ENCODE measurements at regions not wholly inside any gene's neighbourhood (a gene's known extent, or its start where the extent isn't known, plus 50 kb on each side); places are given as distances from the start of the nearest gene placed in this dataset.

GRCh38 chr2:129336276-129336675 is 643.2 kb upstream of the RAB6C start:
- Mint-ChIP-seq H3K27ac (no peak overlapping the region), H3K36me3 (ENCODE audit: low read depth) (no peaks in the 10 kb centered on the region), H3K4me3 (no peak overlapping the region), H3K4me1 (ENCODE audit: low read depth) (no peaks in the 10 kb centered on the region), H3K27me3 (no peaks in the 10 kb centered on the region), H3K9me3 (peaks cover 3% of the 10 kb centered on the region)
- no peak for DNase-seq

GRCh38 chr2:129337076-129337475 is 642.4 kb upstream of the RAB6C start:
- H3K9me3 Mint-ChIP-seq, result peaks cover 3% of the 10 kb centered on the region
- no peak overlapping the region for H3K27ac Mint-ChIP-seq
- no peak overlapping the region for H3K4me3 Mint-ChIP-seq
- H3K4me1 Mint-ChIP-seq (ENCODE audit: low read depth), result no peaks in the 10 kb centered on the region
- H3K27me3 Mint-ChIP-seq, result no peaks in the 10 kb centered on the region
- no peak for DNase-seq
- H3K36me3 Mint-ChIP-seq (ENCODE audit: low read depth), result no peaks in the 10 kb centered on the region

GRCh38 chr2:129345540-129345939 is 633.9 kb upstream of the RAB6C start:
- no peak for DNase-seq
- no peaks in the 10 kb centered on the region for H3K27me3 Mint-ChIP-seq
- peaks cover 3% of the 10 kb centered on the region for H3K9me3 Mint-ChIP-seq
- H3K4me3 Mint-ChIP-seq, result no peak overlapping the region
- no peaks in the 10 kb centered on the region for H3K4me1 Mint-ChIP-seq (ENCODE audit: low read depth)
- no peak overlapping the region for H3K27ac Mint-ChIP-seq
- H3K36me3 Mint-ChIP-seq (ENCODE audit: low read depth), result no peaks in the 10 kb centered on the region

GRCh38 chr2:129347486-129348217 is 631.8 kb upstream of the RAB6C start:
- Mint-ChIP-seq H3K4me3 (no peak overlapping the region), H3K27ac (no peak overlapping the region), H3K9me3 (no peaks in the 10 kb centered on the region), H3K36me3 (ENCODE audit: low read depth) (no peaks in the 10 kb centered on the region), H3K27me3 (no peaks in the 10 kb centered on the region), H3K4me1 (ENCODE audit: low read depth) (no peaks in the 10 kb centered on the region)
- DNase-seq, result no peak

- no peak for DNase-seq
- no peaks in the 10 kb centered on the region for H3K4me1 Mint-ChIP-seq (ENCODE audit: low read depth)
Measured at GRCh38 chr2:129354631-129355030, 624.8 kb upstream of the RAB6C start.

GRCh38 chr2:129361688-129362087 is 617.8 kb upstream of the RAB6C start:
- H3K36me3 Mint-ChIP-seq (ENCODE audit: low read depth), result no peaks in the 10 kb centered on the region
- H3K4me3 Mint-ChIP-seq, result no peak overlapping the region
- H3K27me3 Mint-ChIP-seq, result no peaks in the 10 kb centered on the region
- H3K4me1 Mint-ChIP-seq (ENCODE audit: low read depth), result no peaks in the 10 kb centered on the region
- no peaks in the 10 kb centered on the region for H3K9me3 Mint-ChIP-seq
- no peak for DNase-seq
- H3K27ac Mint-ChIP-seq, result no peak overlapping the region

More at GRCh38 chr2:129354631-129355030, 624.8 kb upstream of the RAB6C start:
- Mint-ChIP-seq H3K4me3 (no peak overlapping the region), H3K9me3 (no peaks in the 10 kb centered on the region), H3K27me3 (no peaks in the 10 kb centered on the region), H3K27ac (no peak overlapping the region), H3K36me3 (ENCODE audit: low read depth) (no peaks in the 10 kb centered on the region)

- Mint-ChIP-seq H3K4me3 (no peak overlapping the region), H3K9me3 (no peaks in the 10 kb centered on the region), H3K27me3 (no peaks in the 10 kb centered on the region), H3K4me1 (ENCODE audit: low read depth) (no peaks in the 10 kb centered on the region), H3K27ac (no peak overlapping the region), H3K36me3 (ENCODE audit: low read depth) (no peaks in the 10 kb centered on the region)
- no peak for DNase-seq
Measured at GRCh38 chr2:129366263-129366662, 613.2 kb upstream of the RAB6C start.

GRCh38 chr2:129367107-129367506 is 612.4 kb upstream of the RAB6C start:
- H3K4me1 Mint-ChIP-seq (ENCODE audit: low read depth), result no peaks in the 10 kb centered on the region
- H3K27me3 Mint-ChIP-seq, result no peaks in the 10 kb centered on the region

GRCh38 chr2:129369437-129369836 is 610.0 kb upstream of the RAB6C start:
- Mint-ChIP-seq H3K36me3 (ENCODE audit: low read depth) (no peaks in the 10 kb centered on the region), H3K27me3 (no peaks in the 10 kb centered on the region), H3K9me3 (no peaks in the 10 kb centered on the region), H3K4me3 (no peak overlapping the region), H3K4me1 (ENCODE audit: low read depth) (no peaks in the 10 kb centered on the region), H3K27ac (no peak overlapping the region)
- DNase-seq, result no peak

More at GRCh38 chr2:129367107-129367506, 612.4 kb upstream of the RAB6C start:
- Mint-ChIP-seq H3K36me3 (ENCODE audit: low read depth) (no peaks in the 10 kb centered on the region), H3K4me3 (no peak overlapping the region), H3K27ac (no peak overlapping the region), H3K9me3 (no peaks in the 10 kb centered on the region)
- no peak for DNase-seq

GRCh38 chr2:129374452-129374851 is 605.0 kb upstream of the RAB6C start:
- DNase-seq, result no peak
- no peak overlapping the region for H3K4me3 Mint-ChIP-seq
- no peaks in the 10 kb centered on the region for H3K36me3 Mint-ChIP-seq (ENCODE audit: low read depth)
- H3K27ac Mint-ChIP-seq, result no peak overlapping the region
- no peaks in the 10 kb centered on the region for H3K27me3 Mint-ChIP-seq
- H3K9me3 Mint-ChIP-seq, result no peaks in the 10 kb centered on the region
- H3K4me1 Mint-ChIP-seq (ENCODE audit: low read depth), result no peaks in the 10 kb centered on the region

- Mint-ChIP-seq H3K27me3 (no peaks in the 10 kb centered on the region), H3K36me3 (ENCODE audit: low read depth) (no peaks in the 10 kb centered on the region), H3K27ac (no peak overlapping the region)
Measured at GRCh38 chr2:129375632-129376425, 603.6 kb upstream of the RAB6C start.

GRCh38 chr2:129376426-129377077 is 602.9 kb upstream of the RAB6C start:
- no peak overlapping the region for H3K27ac Mint-ChIP-seq
- H3K36me3 Mint-ChIP-seq (ENCODE audit: low read depth), result no peaks in the 10 kb centered on the region
- H3K4me3 Mint-ChIP-seq, result no peak overlapping the region
- peaks cover 4% of the 10 kb centered on the region for H3K9me3 Mint-ChIP-seq
- DNase-seq, result no peak
- H3K4me1 Mint-ChIP-seq (ENCODE audit: low read depth), result no peaks in the 10 kb centered on the region
- no peaks in the 10 kb centered on the region for H3K27me3 Mint-ChIP-seq

More at GRCh38 chr2:129375632-129376425, 603.6 kb upstream of the RAB6C start:
- Mint-ChIP-seq H3K4me1 (ENCODE audit: low read depth) (no peaks in the 10 kb centered on the region), H3K4me3 (no peak overlapping the region), H3K9me3 (no peaks in the 10 kb centered on the region)
- DNase-seq, result no peak

GRCh38 chr2:129377078-129377469 is 602.4 kb upstream of the RAB6C start:
- H3K36me3 Mint-ChIP-seq (ENCODE audit: low read depth), result no peaks in the 10 kb centered on the region
- DNase-seq, result no peak
- no peaks in the 10 kb centered on the region for H3K4me1 Mint-ChIP-seq (ENCODE audit: low read depth)
- peaks cover 6% of the 10 kb centered on the region for H3K9me3 Mint-ChIP-seq
- H3K27ac Mint-ChIP-seq, result no peak overlapping the region
- H3K27me3 Mint-ChIP-seq, result no peaks in the 10 kb centered on the region
- no peak overlapping the region for H3K4me3 Mint-ChIP-seq

GRCh38 chr2:129378186-129378585 is 601.3 kb upstream of the RAB6C start:
- H3K4me3 Mint-ChIP-seq, result no peak overlapping the region
- peaks cover 10% of the 10 kb centered on the region for H3K9me3 Mint-ChIP-seq
- H3K27me3 Mint-ChIP-seq, result no peaks in the 10 kb centered on the region

GRCh38 chr2:129379411-129379810 is 600.1 kb upstream of the RAB6C start:
- no peak overlapping the region for H3K4me3 Mint-ChIP-seq
- no peaks in the 10 kb centered on the region for H3K4me1 Mint-ChIP-seq (ENCODE audit: low read depth)
- H3K27ac Mint-ChIP-seq, result no peak overlapping the region
- H3K9me3 Mint-ChIP-seq, result peaks cover 10% of the 10 kb centered on the region
- no peak for DNase-seq
- H3K27me3 Mint-ChIP-seq, result no peaks in the 10 kb centered on the region
- no peaks in the 10 kb centered on the region for H3K36me3 Mint-ChIP-seq (ENCODE audit: low read depth)

More at GRCh38 chr2:129378186-129378585, 601.3 kb upstream of the RAB6C start:
- no peaks in the 10 kb centered on the region for H3K4me1 Mint-ChIP-seq (ENCODE audit: low read depth)
- H3K36me3 Mint-ChIP-seq (ENCODE audit: low read depth), result no peaks in the 10 kb centered on the region
- H3K27ac Mint-ChIP-seq, result no peak overlapping the region
- no peak for DNase-seq
